GM21786 (cell line): ENCODE measurements at regions not wholly inside any gene's neighbourhood (a gene's known extent, or its start where the extent isn't known, plus 50 kb on each side); places are given as distances from the start of the nearest gene placed in this dataset.

Experiments used
- ATAC-seq: cut with Tn5 transposase; IDR thresholded peaks from one replicate; pipeline ENCODE4 v1.9.1; 2021; ENCODE audit not compliant: unreplicated experiment

DNA sequence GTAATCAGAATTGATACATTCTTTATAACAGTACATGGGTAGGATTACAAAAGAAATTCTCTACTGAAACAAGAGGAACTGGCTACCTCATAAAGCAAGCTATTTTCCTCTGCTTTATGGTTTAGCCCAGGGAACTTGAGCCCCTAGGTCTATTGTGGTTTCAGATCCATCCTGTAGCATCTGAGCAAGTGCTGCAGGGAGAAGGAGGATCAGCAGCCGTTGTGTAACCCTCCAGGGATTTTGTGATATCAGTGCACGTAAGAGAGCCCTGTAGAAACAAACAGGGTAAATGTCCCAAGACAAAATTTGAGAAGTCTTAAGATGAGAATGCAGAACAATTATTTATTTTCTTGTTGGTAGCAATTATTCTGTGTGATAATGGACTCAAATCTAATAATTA is 165.2 kb upstream of the DEFB112 start:
- no peak for ATAC-seq

DNA sequence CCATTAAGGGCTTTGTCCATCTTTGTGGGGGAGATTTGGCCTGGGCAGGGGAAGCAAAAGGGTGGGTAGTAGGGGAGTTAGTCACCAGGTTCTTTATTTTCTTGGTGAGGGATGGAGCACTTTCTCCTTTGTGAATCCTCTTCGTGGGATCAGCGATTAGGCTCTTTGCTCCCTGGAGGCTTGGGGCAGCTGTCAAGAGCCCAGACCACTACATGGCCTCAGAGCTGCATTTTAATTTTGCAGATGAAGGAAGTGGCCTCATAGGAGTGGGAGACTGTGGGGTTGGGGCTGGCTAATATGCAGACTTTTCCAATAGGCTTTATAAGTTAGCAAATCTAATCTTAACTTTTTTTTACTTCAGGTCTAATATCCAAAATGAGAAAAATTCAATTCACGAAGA is 168.1 kb upstream of the DEFB112 start:
- no peak for ATAC-seq

DNA sequence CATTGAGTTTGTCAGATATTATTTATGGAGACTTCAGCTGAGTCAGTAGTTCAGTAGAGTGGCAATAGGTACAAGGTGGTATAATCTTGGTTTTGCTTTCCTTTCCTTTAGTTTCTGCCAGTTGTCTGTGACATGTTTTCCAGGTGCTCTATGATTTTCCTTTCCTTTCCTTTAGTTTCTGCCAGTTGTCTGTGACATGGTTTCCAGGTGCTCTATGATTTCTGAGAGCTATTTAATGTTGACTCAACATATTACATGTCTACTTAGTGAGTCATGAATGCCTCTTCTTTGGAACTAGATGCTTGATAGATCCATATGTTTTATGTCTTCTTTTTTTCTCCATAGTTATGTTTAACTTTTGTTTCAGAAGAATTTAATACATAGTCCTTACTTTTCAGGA is 186.4 kb upstream of the DEFB112 start:
- ATAC-seq = no peak

DNA sequence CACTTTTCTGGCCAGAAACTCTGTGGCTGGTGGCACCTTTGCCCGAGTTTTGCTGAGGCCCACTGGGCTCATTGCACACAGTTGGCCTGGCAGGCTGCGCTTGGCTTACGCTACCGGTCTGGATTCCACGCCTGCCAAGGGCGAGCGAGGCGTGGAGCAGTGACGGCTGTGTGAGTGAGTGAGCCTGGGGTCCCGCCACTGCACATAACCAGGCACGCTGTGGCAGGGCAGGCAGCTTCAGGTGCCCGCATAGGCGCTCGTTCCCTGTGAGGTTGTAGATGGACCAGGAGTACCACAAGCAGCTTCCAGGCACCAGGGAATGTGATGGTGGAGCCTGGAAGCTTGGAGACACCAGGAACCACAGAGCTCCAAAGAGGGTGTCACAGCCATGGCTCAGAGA is 190.1 kb upstream of the DEFB112 start:
- no peak for ATAC-seq

DNA sequence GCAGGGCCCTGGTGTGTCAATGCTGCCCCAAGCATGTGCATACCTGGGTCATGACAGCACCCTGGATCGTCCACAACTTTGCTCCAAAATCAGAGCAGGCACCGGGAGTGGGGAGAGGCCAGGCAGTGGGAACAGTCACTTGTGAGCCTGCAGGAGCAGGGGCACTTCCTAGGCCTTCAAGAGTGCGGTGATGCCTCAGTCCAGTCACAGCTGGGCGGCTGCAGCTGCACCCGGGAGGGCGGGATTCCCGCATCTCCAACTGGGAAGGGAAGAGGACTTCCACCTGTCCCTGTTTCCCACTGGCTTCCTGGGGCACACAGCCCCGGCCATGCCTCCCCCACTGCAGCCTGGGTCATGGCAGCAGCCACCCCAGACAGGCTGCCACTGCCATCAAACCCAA is 191.3 kb upstream of the DEFB112 start:
- no peak for ATAC-seq

DNA sequence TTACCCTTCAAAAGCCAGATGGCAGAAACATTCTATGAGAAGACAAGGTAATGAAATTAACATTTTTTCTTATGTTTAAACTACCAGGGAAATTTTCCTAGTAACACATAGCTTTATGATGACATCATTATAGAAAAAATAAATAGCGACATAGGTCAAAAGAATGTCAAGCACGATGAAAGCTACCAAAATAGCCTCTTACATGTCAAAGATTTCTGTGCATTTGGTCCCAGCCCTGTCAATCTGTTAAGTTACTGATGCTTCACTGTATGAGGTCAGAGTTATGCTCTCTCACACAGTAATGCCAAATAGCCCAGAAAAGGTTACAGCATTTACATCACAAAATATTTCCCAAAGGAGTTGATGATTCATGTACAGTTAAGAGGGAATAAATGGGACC is 199.8 kb upstream of the DEFB112 start:
- ATAC-seq = no peak

DNA sequence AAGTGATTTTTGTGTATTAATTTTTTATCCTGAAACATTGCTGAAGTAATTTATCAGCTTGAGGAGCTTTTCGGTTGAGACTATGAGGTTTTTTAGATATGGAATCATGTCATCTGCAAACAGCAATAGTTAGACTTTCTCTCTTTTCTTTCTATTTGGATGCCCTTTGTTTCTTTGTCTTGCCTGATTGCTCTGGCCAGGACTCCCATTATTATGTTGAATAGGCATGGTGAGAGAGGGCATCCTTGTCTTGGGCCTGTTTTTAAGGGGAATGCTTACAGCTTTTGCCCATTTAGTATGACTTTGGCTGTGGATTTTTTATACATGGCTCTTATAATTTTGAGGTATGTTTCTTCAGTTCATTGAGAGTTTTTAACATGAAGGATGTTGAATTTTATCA is 207.6 kb upstream of the DEFB112 start:
- no peak for ATAC-seq

DNA sequence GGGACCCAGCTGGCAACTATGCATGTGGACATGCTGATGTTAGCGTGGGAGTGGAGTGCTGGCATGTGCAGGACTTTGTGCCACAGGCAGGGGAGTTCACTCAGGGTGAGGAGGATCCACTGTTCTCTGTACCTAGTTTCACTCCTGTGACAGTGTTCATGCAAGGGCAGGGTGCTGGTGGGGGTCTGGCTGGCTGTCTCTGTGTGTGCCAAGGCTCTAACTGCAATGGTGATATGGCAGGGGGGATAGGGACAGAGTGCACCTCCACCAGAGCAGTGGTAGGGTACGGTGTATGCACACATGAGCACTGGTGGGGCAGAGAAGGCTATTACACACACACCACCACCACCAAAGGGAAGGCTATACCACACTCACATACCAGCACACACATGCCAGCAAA is 210.2 kb upstream of the DEFB112 start:
- no peak for ATAC-seq

DNA sequence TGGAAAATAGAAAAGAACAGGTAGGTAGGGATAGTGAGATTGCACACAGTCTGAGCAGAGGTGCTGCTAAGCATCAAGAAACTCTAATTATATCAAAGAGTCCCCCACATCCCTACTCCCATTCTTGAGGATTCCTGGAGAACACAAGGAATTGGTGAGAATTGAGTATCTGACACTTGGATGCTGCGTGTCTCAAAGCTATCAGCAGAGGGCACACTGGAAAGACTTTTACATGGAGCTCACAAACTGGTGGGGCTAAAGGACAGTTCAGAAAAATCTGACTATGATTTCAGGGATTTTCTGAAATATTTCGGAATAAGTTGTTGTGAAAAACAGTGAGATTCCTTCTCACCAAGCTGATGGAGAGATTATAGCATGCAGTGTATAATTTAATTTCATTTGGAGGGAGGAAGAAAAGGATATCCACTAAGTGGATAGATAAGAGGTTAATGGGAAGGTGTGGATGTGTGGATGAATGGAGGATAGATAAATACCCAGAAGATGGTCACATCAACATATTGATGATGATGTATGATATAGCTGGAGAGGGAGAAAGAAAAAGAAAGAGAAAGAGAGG is 215.4 kb upstream of the DEFB112 start:
- no peak for ATAC-seq

DNA sequence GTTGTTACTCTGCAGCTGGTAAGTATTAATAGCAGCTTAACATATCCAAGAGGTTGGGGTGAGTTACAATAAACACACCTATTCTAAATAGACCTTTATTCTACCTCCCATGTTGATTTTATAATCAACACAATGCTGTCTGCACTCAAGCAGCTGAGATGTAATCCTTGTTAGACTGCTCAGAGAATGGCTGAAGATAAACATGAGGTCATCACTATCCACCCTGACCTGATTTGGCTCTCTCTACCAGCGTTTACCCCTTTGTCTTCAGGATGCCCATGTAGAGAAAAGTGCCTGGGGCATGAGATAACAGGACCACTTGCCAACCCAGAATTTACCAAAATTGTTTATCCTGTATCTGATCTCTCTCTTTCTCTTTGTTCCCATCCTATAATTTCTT is 220.7 kb upstream of the DEFB112 start:
- no peak for ATAC-seq

DNA sequence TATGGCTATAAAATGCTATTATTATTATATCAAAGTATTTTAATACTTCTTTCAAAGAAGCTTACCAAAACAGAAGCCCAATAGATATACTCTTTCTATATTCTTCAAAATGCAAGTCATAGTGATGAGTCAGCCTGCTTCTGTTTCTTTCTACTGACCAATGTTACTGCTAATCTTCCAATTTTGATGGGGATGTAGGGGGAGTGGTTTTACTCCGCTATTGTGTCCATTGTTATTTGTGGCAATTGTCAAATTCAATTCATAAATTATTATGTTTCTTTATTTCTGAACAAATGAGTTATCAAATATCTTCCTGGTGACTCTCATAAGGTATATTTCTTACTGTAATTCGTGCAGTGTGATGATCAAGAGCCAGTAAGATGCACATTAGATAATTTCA is 221.5 kb upstream of the DEFB112 start:
- ATAC-seq = no peak

DNA sequence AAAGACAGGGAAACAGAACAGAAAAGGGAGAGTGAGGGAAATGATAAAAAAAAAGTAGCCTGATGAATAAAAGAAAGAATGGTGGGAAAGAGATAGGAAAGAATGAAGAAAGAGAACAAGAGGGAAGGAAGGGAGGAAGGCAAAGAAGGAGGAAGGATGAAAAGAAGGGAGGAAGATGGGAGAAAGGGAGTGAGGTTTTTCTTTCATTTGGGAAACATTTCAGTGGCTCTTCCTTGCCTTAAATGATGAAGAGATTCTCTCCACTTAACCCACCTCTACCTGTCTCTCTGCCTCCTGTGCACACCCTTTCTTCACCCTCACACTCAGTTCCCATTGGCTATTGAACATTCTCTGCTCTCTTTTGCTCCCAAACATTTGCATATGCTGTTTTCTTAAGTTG is 222.1 kb upstream of the DEFB112 start:
- ATAC-seq = no peak

DNA sequence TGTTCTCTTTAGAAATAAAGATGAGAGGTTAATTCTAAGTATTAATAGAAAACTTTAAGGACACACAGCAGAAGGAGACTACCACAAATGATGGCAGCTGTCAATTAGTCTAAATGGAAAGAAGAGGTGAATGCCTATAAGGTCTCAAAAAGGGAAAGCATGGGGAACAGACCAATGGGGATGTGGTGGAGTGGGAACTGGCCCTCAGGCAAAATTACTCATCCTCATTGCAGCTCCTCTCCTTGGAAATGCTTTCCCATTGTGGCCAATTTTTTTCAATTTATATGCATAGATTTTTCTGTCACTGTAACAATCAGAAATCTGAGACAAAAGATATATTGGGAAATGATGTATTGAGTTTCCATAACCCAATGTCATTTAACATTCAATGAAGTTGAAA is 222.9 kb upstream of the DEFB112 start:
- no peak for ATAC-seq

DNA sequence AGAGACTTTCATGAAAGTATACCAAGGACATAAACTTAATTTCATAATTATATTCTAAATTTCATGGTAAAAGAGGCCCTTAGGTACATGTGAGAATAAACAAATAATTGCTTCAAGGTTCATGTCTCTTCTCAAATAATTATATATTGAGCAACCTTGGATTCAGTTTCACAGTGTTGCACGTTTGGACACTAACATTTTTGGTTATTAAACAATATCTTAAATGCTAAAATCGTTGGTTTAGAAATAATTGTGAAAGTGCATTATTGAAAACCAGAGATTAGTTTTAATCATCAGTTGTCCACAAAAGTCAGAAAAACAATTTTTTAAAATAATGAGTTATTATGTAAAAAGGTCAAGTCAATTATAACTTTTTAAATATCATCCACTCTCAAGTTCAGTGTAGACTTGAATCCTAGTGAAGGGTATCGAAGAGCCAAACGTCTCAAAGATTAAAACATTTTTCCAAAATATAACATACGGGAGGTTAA is 227.1 kb upstream of the DEFB112 start:
- no peak for ATAC-seq

DNA sequence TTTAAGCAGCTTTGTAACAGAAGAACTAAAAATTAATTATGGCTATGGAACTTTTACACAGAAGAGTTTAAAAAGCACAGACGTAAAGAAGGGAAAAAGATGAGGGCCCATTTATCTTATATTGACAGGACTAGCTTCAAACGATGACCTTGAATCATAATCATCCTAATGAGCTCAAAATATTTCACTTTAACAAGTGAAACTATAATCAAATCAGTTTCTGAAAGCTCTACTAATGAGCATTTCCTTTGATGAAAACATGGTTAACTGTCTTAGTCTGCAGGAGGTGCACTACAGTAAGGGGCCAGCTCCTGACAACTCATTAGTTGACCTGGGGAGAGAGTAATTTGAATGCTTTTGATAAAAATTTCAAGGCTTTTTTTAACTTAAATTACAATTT is 228.0 kb upstream of the DEFB112 start:
- ATAC-seq = no peak

DNA sequence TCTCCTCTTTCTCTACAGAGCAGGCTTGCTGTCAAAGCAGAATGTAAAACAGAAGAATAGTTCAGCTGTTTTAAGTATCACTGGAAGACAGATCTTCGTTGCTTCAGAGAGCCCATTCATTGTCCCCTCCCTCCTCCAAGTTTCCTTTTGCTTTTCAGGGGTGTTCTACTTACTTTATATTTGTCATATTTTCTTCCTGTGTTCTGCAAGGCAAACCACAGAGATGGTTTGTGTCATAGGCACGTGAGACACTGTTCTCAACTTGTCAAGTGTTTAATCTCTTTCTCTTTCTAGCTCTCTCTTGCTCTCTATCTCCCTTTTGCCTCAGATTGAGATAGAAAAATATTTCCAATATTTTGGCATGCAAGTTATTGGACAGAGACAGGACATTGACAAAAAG is 228.9 kb upstream of the DEFB112 start:
- ATAC-seq = peak; percentile 49

DNA sequence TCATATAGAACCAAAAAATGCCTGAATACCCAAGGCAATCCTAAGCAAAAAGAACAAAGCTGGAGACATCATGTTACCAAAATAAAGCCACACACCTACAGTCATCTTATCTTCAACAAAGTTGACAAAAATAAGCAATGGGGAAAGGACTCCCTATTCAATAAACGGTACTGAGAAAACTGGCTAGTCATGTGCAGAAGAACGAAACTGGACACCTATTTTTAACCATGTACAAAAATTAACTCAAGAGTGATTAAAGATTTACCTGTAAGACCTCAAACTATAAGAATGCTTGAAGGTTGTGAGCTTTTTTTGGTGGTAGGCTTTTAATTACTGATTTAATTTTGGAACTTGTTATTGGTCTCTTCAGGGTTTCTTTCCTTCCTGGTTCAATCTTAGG is 236.0 kb upstream of the DEFB112 start:
- ATAC-seq = no peak

DNA sequence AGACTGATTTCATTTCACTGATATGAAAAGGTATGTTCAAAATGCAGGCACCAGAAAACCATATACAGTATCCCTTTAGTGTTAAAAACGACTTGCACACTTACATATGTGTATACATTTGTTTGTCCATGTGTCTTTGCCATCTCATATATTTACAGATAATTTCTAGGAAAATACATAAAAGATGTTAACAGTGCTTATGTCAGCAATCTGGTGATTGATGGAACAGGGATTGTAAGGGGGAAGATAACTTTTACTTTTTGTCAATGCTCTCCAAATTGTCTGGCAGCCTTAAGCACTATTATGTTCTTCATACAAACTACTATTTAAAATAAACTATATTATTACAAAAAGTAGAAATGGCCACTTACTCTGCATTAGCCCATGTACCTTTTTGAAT is 238.5 kb upstream of the DEFB112 start:
- ATAC-seq = no peak

DNA sequence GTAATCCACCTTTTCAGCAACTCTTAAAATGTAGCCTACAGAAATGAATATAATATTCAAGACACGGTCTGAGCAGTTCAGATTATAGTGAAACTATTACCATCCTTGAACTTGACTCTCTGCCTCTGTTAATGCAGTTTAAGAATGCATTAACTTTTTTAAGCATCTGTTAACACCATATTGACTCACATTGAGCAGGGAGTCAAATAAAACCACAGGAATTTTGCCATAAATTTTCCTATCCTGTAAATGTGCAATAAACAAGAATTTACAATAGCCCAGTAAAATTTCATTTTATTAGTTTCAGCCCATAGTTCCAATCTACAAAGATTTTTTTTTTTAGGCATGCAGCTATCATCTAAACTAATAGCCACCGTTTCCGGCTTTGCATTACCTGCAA is 239.2 kb upstream of the DEFB112 start:
- ATAC-seq = no peak

DNA sequence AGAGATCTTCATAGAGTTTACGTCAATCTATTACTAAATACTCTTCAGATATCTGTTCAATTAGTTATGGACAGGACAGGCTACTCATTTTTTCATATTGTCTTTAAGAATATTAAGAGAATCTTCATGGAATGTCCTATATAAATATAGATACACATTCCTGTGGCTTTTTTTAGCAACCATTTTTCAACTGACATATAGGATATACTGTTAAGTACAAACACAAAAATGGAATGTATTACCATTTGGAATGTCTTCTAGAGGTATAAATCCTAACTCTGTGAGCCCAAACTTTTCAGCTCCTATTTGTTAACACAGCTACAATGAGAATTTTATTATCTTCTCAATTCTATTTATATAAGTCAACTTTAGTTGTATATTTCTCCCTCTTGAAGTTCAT is 239.6 kb upstream of the DEFB112 start:
- no peak for ATAC-seq

DNA sequence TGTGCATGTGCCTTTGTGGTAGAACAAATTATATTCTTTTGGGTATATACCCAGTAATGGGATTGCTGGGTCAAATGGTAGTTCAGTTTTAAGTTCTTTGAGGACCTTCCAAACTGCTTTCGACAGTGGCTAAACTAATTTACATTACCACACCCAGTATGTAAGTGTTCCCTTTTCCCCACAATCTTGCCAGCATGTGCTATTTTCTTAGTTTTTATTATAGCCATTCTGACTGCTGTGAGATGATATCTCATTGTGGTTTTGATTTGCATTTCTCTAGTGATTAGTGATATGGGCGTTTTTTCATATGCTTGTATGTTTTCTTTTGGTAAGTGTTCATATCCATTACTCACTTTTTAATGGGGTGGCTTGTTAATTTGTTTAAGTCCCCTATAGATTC is 251.6 kb upstream of the DEFB112 start:
- no peak for ATAC-seq

DNA sequence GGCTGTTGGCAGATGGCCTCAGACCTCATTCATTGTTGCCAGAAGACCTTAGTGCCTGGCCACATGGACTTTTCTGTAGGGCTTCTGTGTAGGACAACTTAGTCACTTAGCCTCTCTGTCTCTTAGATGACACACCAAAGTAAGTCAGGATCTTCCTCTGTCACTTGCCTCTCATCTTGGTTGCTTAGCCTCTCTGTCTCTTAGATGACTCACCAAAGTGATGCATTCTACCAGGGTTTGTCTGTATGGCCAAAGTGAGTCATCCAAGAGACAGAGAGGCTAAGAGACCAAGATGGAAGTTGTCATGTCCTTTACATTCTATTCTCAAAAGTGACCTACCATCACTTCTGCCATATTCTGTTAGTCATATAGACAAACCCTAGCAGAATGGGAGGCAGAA is 255.9 kb upstream of the DEFB112 start:
- no peak for ATAC-seq

DNA sequence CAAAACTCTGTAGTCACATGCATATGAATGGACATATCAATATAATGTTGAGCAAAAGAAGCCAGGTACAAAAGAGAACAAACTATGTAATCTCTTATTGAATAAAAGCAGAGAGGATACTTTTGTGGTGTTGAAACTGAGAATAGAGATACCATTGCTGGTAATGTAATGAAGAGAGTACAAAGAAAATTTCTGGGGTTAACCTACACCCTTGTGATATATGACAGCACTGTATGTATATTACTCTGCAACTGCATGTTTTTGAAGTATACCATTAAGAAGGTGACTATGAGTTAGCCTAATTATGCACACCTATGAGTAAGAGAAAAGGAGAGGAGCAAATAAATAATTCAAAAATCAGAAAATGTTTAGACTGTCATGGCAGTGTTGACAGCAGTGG is 268.8 kb upstream of the DEFB112 start:
- ATAC-seq = no peak

DNA sequence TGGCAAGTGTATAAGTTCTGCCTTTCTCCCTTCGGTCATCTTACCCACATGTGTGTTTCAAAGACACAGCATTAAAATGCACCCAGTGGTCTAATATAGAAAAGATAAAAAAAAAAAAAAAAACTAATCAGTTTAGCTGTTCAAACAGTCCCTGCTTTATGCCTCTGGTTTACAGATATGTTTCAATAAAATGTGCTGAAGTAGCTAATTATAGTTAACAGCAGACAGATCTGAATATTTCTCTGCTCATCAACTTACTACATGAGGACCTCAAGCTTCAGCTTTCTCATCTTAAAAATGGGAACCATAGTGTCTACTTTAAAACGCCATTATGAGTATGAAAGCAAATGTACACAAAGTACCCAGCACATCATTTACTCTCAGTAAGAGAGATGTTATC is 280.6 kb upstream of the DEFB112 start:
- ATAC-seq = no peak
